AG10803 (cell line): ENCODE measurements at regions not wholly inside any gene's neighbourhood (a gene's known extent, or its start where the extent isn't known, plus 50 kb on each side); places are given as distances from the start of the nearest gene placed in this dataset.
A peak's percentile ranks its signal among the peaks of the same experiment; 100 is the strongest.
"Not testable (repeated sequence)": the region's sequence is repeated elsewhere in the genome, so short reads cannot be mapped to it uniquely, and the experiment has no call there.

Experiments used
- DNase-seq: peaks from one replicate; pipeline ENCODE4 v3.0.0; 2010; ENCODE audit warnings: low read depth
- H3K4me3 ChIP-seq: 2 replicates; pipeline ENCODE4 v1.5.1; 2011; ENCODE audit warnings: mild to moderate bottlenecking, low read length, control low read depth
- CTCF ChIP-seq: conservative IDR thresholded peaks from 2 replicates; pipeline ENCODE4 v1.5.1; 2011; ENCODE audit warnings: mild to moderate bottlenecking, low read length, control low read depth, inconsistent platforms

- no peak for TF ChIP-seq CTCF
- DNase-seq, result no peak
- H3K4me3 ChIP-seq, result no peak overlapping the region
These were observed 102.6 kb downstream of the CAAP1 start for GRCh38 chr9:26789959-26790358.

- H3K4me3 ChIP-seq, result no peak overlapping the region
- TF ChIP-seq CTCF, result no peak
- DNase-seq, result no peak
These were observed 106.0 kb downstream of the CAAP1 start for GRCh38 chr9:26786564-26786963.

GRCh38 chr9:26782899-26783298, 109.7 kb downstream of the CAAP1 start:
- no peak for TF ChIP-seq CTCF
- H3K4me3 ChIP-seq, result no peak overlapping the region
- no peak for DNase-seq

GRCh38 chr9:26781906-26782305, 110.7 kb downstream of the CAAP1 start:
- H3K4me3 ChIP-seq, result no peak overlapping the region
- DNase-seq, result no peak
- TF ChIP-seq CTCF, result no peak

- DNase-seq, H3K4me3 ChIP-seq: not testable (repeated sequence)
These were observed 112.3 kb downstream of the CAAP1 start for GRCh38 chr9:26780307-26780706.

GRCh38 chr9:26779062-26779461, 113.5 kb downstream of the CAAP1 start:
- TF ChIP-seq CTCF, result no peak
- peak; percentile 3 for DNase-seq

GRCh38 chr9:26775391-26775790, 117.2 kb downstream of the CAAP1 start:
- TF ChIP-seq CTCF, result no peak
- no peak overlapping the region for H3K4me3 ChIP-seq
- DNase-seq, result no peak

More at GRCh38 chr9:26779062-26779461, 113.5 kb downstream of the CAAP1 start:
- no peak overlapping the region for H3K4me3 ChIP-seq

- no peak overlapping the region for H3K4me3 ChIP-seq
- DNase-seq, result no peak
- TF ChIP-seq CTCF, result no peak
These were observed 119.5 kb downstream of the CAAP1 start for GRCh38 chr9:26773056-26773455.
